H9 (cell line): ENCODE measurements at regions not wholly inside any gene's neighbourhood (a gene's known extent, or its start where the extent isn't known, plus 50 kb on each side); places are given as distances from the start of the nearest gene placed in this dataset.

Experiments used
- DNase-seq: peaks from one replicate; pipeline ENCODE4 v3.0.0-alpha.2; 2017
- H2AFZ ChIP-seq: one replicate; pipeline ENCODE4 v1.6.1; 2013; ENCODE audit warnings: mild to moderate bottlenecking, low read length, control low read depth, moderate library complexity
- H2AK5ac ChIP-seq: 2 replicates; pipeline ENCODE4 v1.6.1; 2013; ENCODE audit warnings: low read length, control low read depth, mixed read lengths; ENCODE audit not compliant: insufficient read length
- H2BK120ac ChIP-seq: one replicate; pipeline ENCODE4 v1.6.1; 2013; ENCODE audit warnings: low read depth, mild to moderate bottlenecking, low read length, control low read depth, inconsistent platforms; ENCODE audit not compliant: poor library complexity, severe bottlenecking
- H2BK12ac ChIP-seq: 2 replicates; pipeline ENCODE4 v1.6.1; 2013; ENCODE audit warnings: low read length, control low read depth, mixed read lengths, low read depth; ENCODE audit not compliant: insufficient read length
- H2BK15ac ChIP-seq: 2 replicates; pipeline ENCODE4 v1.6.1; 2013; ENCODE audit warnings: low read depth, low read length, control low read depth
- H2BK20ac ChIP-seq: one replicate; pipeline ENCODE4 v1.6.1; 2013; ENCODE audit warnings: low read depth, mild to moderate bottlenecking, low read length, control low read depth, inconsistent platforms; ENCODE audit not compliant: poor library complexity, severe bottlenecking
- H2BK5ac ChIP-seq: 2 replicates; pipeline ENCODE4 v1.6.1; 2013; ENCODE audit warnings: low read length, control low read depth, mixed read lengths; ENCODE audit not compliant: insufficient read length
- H3K14ac ChIP-seq: 2 replicates; pipeline ENCODE4 v1.6.1; 2013; ENCODE audit warnings: low read length, control low read depth; ENCODE audit not compliant: insufficient read depth
- H3K18ac ChIP-seq: 2 replicates; pipeline ENCODE4 v1.6.1; 2013; ENCODE audit warnings: low read depth, mild to moderate bottlenecking, mixed read lengths, low read length, control low read depth; ENCODE audit not compliant: insufficient read length
- H3K23ac ChIP-seq: 2 replicates; pipeline ENCODE4 v1.6.1; 2013; ENCODE audit warnings: low read length, control low read depth, mixed read lengths, low read depth; ENCODE audit not compliant: insufficient read length
- H3K23me2 ChIP-seq: 2 replicates; pipeline ENCODE4 v1.6.1; 2013; ENCODE audit warnings: low read depth, mild to moderate bottlenecking, mixed read lengths, low read length, control low read depth; ENCODE audit not compliant: insufficient read length, poor library complexity, severe bottlenecking
- H3K27ac ChIP-seq: 2 replicates; pipeline ENCODE4 v1.5.1; 2013; ENCODE audit warnings: low read length, control low read depth, mixed read lengths, low read depth; ENCODE audit not compliant: insufficient read length
- H3K27me3 ChIP-seq: 2 replicates; pipeline ENCODE4 v1.6.1; 2013; ENCODE audit warnings: low read length, control low read depth, inconsistent platforms; ENCODE audit not compliant: insufficient read depth
- H3K4ac ChIP-seq: 2 replicates; pipeline ENCODE4 v1.6.1; 2013; ENCODE audit warnings: low read depth, mild to moderate bottlenecking, control low read depth, inconsistent platforms, low read length, moderate library complexity
- H3K4me1 ChIP-seq: 2 replicates; pipeline ENCODE4 v1.6.1; 2013; ENCODE audit warnings: low read length, control low read depth, inconsistent platforms; ENCODE audit not compliant: insufficient read depth
- H3K4me2 ChIP-seq: 2 replicates; pipeline ENCODE4 v1.6.1; 2013; ENCODE audit warnings: low read length, control low read depth, mixed read lengths; ENCODE audit not compliant: insufficient read length, insufficient read depth
- H3K56ac ChIP-seq: 2 replicates; pipeline ENCODE4 v1.6.1; 2013; ENCODE audit warnings: low read depth, mild to moderate bottlenecking, mixed read lengths, low read length, control low read depth; ENCODE audit not compliant: insufficient read length
- H3K79me1 ChIP-seq: 2 replicates; pipeline ENCODE4 v1.6.1; 2013; ENCODE audit warnings: low read depth, mild to moderate bottlenecking, moderate library complexity, low read length, control low read depth, inconsistent platforms; ENCODE audit not compliant: insufficient read depth, poor library complexity, severe bottlenecking
- H3K79me2 ChIP-seq: 2 replicates; pipeline ENCODE4 v1.6.1; 2013; ENCODE audit warnings: low read length, control low read depth, inconsistent platforms; ENCODE audit not compliant: insufficient read depth
- H3K9ac ChIP-seq: 2 replicates; pipeline ENCODE4 v1.6.1; 2013; ENCODE audit warnings: low read length, control low read depth, mixed read lengths; ENCODE audit not compliant: insufficient read length; ENCODE audit errors: extremely low read depth
- H3K9me3 ChIP-seq: one replicate; pipeline ENCODE4 v1.6.1; 2013; ENCODE audit warnings: low read depth, low read length, inconsistent platforms; ENCODE audit not compliant: control insufficient read depth
- H3T11ph ChIP-seq: one replicate; pipeline ENCODE4 v1.6.1; 2013; ENCODE audit warnings: mild to moderate bottlenecking, low read length, control low read depth, inconsistent platforms
- H4K20me1 ChIP-seq: one replicate; pipeline ENCODE4 v1.6.1; 2013; ENCODE audit not compliant: control insufficient read depth, insufficient read length, insufficient read depth
- H4K5ac ChIP-seq: 2 replicates; pipeline ENCODE4 v1.6.1; 2013; ENCODE audit warnings: low read depth, mild to moderate bottlenecking, mixed read lengths, low read length, control low read depth; ENCODE audit not compliant: insufficient read length
- H4K8ac ChIP-seq: replicated peaks from 2 replicates; pipeline ENCODE4 v1.6.1; 2013; ENCODE audit warnings: low read length, control low read depth, mixed read lengths, low read depth; ENCODE audit not compliant: insufficient read length
- H4K91ac ChIP-seq: 2 replicates; pipeline ENCODE4 v1.6.1; 2013; ENCODE audit warnings: low read depth, mild to moderate bottlenecking, moderate library complexity, mixed read lengths, low read length, control low read depth; ENCODE audit not compliant: insufficient read length
- H3K27ac Mint-ChIP-seq, 3 experiments: 2 replicates in 2 of 3; 3 replicates in 1 of 3; pipeline ENCODE4 v1.8.0; 2020 to 2021; ENCODE audit warnings: mixed read lengths in 3 of 3, mild to moderate bottlenecking in 1 of 3, moderate library complexity in 1 of 3
- H3K27me3 Mint-ChIP-seq: 2 replicates; pipeline ENCODE4 v1.8.0; 2021; ENCODE audit warnings: low read depth, mild to moderate bottlenecking, moderate library complexity, mixed read lengths
- H3K36me3 Mint-ChIP-seq, 3 experiments: 2 replicates in 2 of 3; 3 replicates in 1 of 3; pipeline ENCODE4 v1.8.0; 2020 to 2021; ENCODE audit warnings: low read depth in 3 of 3, mixed read lengths in 3 of 3; ENCODE audit not compliant: insufficient read depth in 1 of 3
- H3K4me1 Mint-ChIP-seq, 2 experiments: 2 replicates each; pipeline ENCODE4 v1.8.0; 2020; ENCODE audit warnings: mixed read lengths in 2 of 2
- H3K4me3 Mint-ChIP-seq, 2 experiments: 2 replicates in 1 of 2; 3 replicates in 1 of 2; pipeline ENCODE4 v1.8.0; 2020 to 2021; ENCODE audit warnings: mild to moderate bottlenecking in 2 of 2, mixed read lengths in 2 of 2, moderate library complexity in 1 of 2
- H3K9me3 Mint-ChIP-seq, 2 experiments: 2 replicates in 1 of 2; 3 replicates in 1 of 2; pipeline ENCODE4 v1.8.0; 2020; ENCODE audit warnings: mild to moderate bottlenecking in 2 of 2, mixed read lengths in 2 of 2, moderate library complexity in 1 of 2
- CTCF ChIP-seq: fragments of 200-600 bp; sonication (generic); conservative IDR thresholded peaks from 3 replicates; pipeline ENCODE4 v1.8.0; 2021; ENCODE audit warnings: antibody characterized with exemption, mild to moderate bottlenecking

GRCh38 chr9:102101723-102102122 lies 363.3 kb upstream of the GRIN3A start:
- no peaks in the 10 kb centered on the region for H4K20me1 ChIP-seq
- H2BK120ac ChIP-seq: no peak overlapping the region
- H2BK20ac ChIP-seq: no peak overlapping the region
- H3K9me3 Mint-ChIP-seq: no peaks in the 10 kb centered on the region; a peak in 1 of 5 replicates
- no peak overlapping the region for H2AK5ac ChIP-seq
- no peaks in the 10 kb centered on the region for H3K27me3 ChIP-seq
- H3K4ac ChIP-seq: no peak overlapping the region
- DNase-seq: no peak
- H2BK15ac ChIP-seq: no peak overlapping the region
- H3K14ac ChIP-seq: no peak overlapping the region
- no peak overlapping the region for H2AFZ ChIP-seq
- H3K27ac Mint-ChIP-seq: no peak overlapping the region
- no peaks in the 10 kb centered on the region for H3K4me1 Mint-ChIP-seq
- H4K8ac ChIP-seq: no peak overlapping the region
- H3T11ph ChIP-seq: no peak overlapping the region
- no peaks in the 10 kb centered on the region for H3K23me2 ChIP-seq
- no peaks in the 10 kb centered on the region for H3K79me1 ChIP-seq
- H3K79me2 ChIP-seq: no peaks in the 10 kb centered on the region
- no peaks in the 10 kb centered on the region for H3K36me3 Mint-ChIP-seq
- H3K27me3 Mint-ChIP-seq: no peaks in the 10 kb centered on the region
- H4K5ac ChIP-seq: no peak overlapping the region
- no peak overlapping the region for H3K4me3 Mint-ChIP-seq
- H4K91ac ChIP-seq: no peak overlapping the region
- H3K27ac ChIP-seq: no peak overlapping the region
- H3K56ac ChIP-seq: no peak overlapping the region
- H3K9ac ChIP-seq: no peak overlapping the region
- H3K4me2 ChIP-seq: no peak overlapping the region
- no peaks in the 10 kb centered on the region for H3K4me1 ChIP-seq
- no peak for TF ChIP-seq CTCF
- no peak overlapping the region for H3K23ac ChIP-seq
- H2BK12ac ChIP-seq: no peak overlapping the region
- H3K18ac ChIP-seq: no peak overlapping the region
- no peak overlapping the region for H2BK5ac ChIP-seq
- no peaks in the 10 kb centered on the region for H3K9me3 ChIP-seq
